GM19324 (cell line): ENCODE measurements at regions not wholly inside any gene's neighbourhood (a gene's known extent, or its start where the extent isn't known, plus 50 kb on each side); places are given as distances from the start of the nearest gene placed in this dataset.

Source experiments
- ATAC-seq: cut with Tn5 transposase; IDR thresholded peaks from one replicate; pipeline ENCODE4 v1.9.1; 2021; ENCODE audit warnings: mild to moderate bottlenecking, moderate library complexity; ENCODE audit not compliant: unreplicated experiment, low FRiP score

- ATAC-seq: no peak
These were observed 72.9 kb upstream of the GALNT15 start for GRCh38 chr3:16101295-16102186.

- no peak for ATAC-seq
These were observed 72.3 kb upstream of the GALNT15 start for GRCh38 chr3:16102187-16102561.

- no peak for ATAC-seq
These were observed 71.5 kb upstream of the GALNT15 start for GRCh38 chr3:16102905-16103364.

GRCh38 chr3:16103472-16103871 lies 71.0 kb upstream of the GALNT15 start:
- ATAC-seq: no peak

GRCh38 chr3:16104156-16104555 lies 70.3 kb upstream of the GALNT15 start:
- ATAC-seq: no peak

GRCh38 chr3:16106050-16106449 lies 68.4 kb upstream of the GALNT15 start:
- no peak for ATAC-seq

- no peak for ATAC-seq
These were observed 66.1 kb upstream of the GALNT15 start for GRCh38 chr3:16108424-16108823.

- no peak for ATAC-seq
These were observed 64.6 kb upstream of the GALNT15 start for GRCh38 chr3:16109929-16110328.

- no peak for ATAC-seq
These were observed 61.5 kb upstream of the GALNT15 start for GRCh38 chr3:16112910-16113504.

GRCh38 chr3:16113704-16114103 lies 60.8 kb upstream of the GALNT15 start:
- no peak for ATAC-seq

GRCh38 chr3:16114429-16114828 lies 60.1 kb upstream of the GALNT15 start:
- no peak for ATAC-seq

GRCh38 chr3:16114930-16115329 lies 59.5 kb upstream of the GALNT15 start:
- ATAC-seq: no peak

GRCh38 chr3:16118396-16118795 lies 56.1 kb upstream of the GALNT15 start:
- ATAC-seq: no peak

GRCh38 chr3:16119887-16120286 lies 54.6 kb upstream of the GALNT15 start:
- no peak for ATAC-seq

- no peak for ATAC-seq
These were observed 53.1 kb upstream of the GALNT15 start for GRCh38 chr3:16121391-16121790.

GRCh38 chr3:16122155-16122554 lies 52.3 kb upstream of the GALNT15 start:
- no peak for ATAC-seq

- ATAC-seq: no peak
These were observed 51.8 kb upstream of the GALNT15 start for GRCh38 chr3:16122661-16123060.

- ATAC-seq: no peak
These were observed 49.8 kb upstream of the GALNT15 start for GRCh38 chr3:16124636-16125035.
